ENCODE measurements at regions not wholly inside any gene's neighbourhood (a gene's known extent, or its start where the extent isn't known, plus 50 kb on each side); places are given as distances from the start of the nearest gene placed in this dataset.

GRCh38 chr13:109647699-109648098 lies 138.7 kb downstream of the IRS2 start:
- Histone ChIP-seq H3K4me3 (ENCODE audit: low read depth, low read length) (no peak overlapping the region), H3K27me3 (ENCODE audit: control insufficient read depth, insufficient read depth, low read length) (no peaks in the 10 kb centered on the region), H3K36me3 (ENCODE audit: control insufficient read depth, insufficient read depth, low read length) (no peaks in the 10 kb centered on the region)
- DNase-seq (ENCODE audit: low read depth), result no peak
- TF ChIP-seq, protein P1, sequence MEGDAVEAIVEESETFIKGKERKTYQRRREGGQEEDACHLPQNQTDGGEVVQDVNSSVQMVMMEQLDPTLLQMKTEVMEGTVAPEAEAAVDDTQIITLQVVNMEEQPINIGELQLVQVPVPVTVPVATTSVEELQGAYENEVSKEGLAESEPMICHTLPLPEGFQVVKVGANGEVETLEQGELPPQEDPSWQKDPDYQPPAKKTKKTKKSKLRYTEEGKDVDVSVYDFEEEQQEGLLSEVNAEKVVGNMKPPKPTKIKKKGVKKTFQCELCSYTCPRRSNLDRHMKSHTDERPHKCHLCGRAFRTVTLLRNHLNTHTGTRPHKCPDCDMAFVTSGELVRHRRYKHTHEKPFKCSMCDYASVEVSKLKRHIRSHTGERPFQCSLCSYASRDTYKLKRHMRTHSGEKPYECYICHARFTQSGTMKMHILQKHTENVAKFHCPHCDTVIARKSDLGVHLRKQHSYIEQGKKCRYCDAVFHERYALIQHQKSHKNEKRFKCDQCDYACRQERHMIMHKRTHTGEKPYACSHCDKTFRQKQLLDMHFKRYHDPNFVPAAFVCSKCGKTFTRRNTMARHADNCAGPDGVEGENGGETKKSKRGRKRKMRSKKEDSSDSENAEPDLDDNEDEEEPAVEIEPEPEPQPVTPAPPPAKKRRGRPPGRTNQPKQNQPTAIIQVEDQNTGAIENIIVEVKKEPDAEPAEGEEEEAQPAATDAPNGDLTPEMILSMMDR (IDR thresholded peaks at IDR 0.05; ENCODE audit: insufficient read depth, low read length, poor library complexity, severe bottlenecking), result no peak

GRCh38 chr13:109647053-109647452 lies 139.3 kb downstream of the IRS2 start:
- no peaks in the 10 kb centered on the region for H3K36me3 ChIP-seq (ENCODE audit: control insufficient read depth, insufficient read depth, low read length)
- no peak for DNase-seq (ENCODE audit: low read depth)
- TF ChIP-seq, protein P1 (IDR thresholded peaks at IDR 0.05; ENCODE audit: insufficient read depth, low read length, poor library complexity, severe bottlenecking), result no peak
- no peaks in the 10 kb centered on the region for H3K27me3 ChIP-seq (ENCODE audit: control insufficient read depth, insufficient read depth, low read length)
- no peak overlapping the region for H3K4me3 ChIP-seq (ENCODE audit: low read depth, low read length)

DNA sequence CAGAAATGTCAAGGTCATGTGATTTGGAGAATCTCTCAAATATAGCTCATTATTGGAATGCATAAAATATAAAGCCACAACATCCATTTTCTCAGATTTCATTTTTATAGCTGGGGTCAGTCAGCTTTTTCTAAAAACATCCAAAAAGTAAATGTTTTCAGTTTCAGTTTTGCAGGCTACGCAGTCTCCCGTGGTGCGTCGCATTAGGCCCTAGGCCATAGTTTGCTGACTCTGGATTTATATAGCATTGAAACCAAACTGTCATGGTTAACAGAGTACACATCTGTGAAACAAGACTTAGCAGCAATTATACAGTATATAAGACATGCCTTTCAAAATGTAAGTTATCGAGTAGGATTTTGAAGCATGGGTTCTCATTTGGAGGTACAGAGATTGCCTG lies 140.0 kb downstream of the IRS2 start:
- Histone ChIP-seq H3K4me3 (ENCODE audit: low read depth, low read length) (no peak overlapping the region), H3K27me3 (ENCODE audit: control insufficient read depth, insufficient read depth, low read length) (no peaks in the 10 kb centered on the region), H3K36me3 (ENCODE audit: control insufficient read depth, insufficient read depth, low read length) (no peaks in the 10 kb centered on the region)
- TF ChIP-seq, protein P1 (IDR thresholded peaks at IDR 0.05; ENCODE audit: insufficient read depth, low read length, poor library complexity, severe bottlenecking), result no peak
- no peak for DNase-seq (ENCODE audit: low read depth)

DNA sequence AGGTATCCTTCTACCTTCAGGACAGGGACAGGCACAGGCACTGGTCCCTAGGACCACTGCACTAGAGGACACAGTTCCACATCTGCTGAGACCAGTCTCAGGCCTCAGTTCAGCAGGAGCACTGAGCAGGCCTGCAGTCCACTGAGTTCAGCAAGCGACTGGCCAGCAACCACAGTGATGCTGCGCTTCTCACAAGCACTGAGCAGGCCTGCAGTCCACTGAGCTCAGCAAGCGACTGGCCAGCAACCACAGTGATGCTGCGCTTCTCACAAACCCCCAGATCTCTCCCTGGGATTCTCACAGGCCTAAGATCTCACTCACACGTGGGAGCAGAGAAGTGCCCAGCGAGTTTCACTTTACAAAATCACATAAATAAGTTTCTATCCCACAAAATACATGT lies 140.6 kb downstream of the IRS2 start:
- Histone ChIP-seq H3K36me3 (ENCODE audit: control insufficient read depth, insufficient read depth, low read length) (no peaks in the 10 kb centered on the region), H3K4me3 (ENCODE audit: low read depth, low read length) (no peak overlapping the region), H3K27me3 (ENCODE audit: control insufficient read depth, insufficient read depth, low read length) (no peaks in the 10 kb centered on the region)
- TF ChIP-seq, protein P1 (IDR thresholded peaks at IDR 0.05; ENCODE audit: insufficient read depth, low read length, poor library complexity, severe bottlenecking), result no peak
- DNase-seq (ENCODE audit: low read depth), result no peak

- no peak overlapping the region for H3K4me3 ChIP-seq (ENCODE audit: low read depth, low read length)
- H3K36me3 ChIP-seq (ENCODE audit: control insufficient read depth, insufficient read depth, low read length), result no peaks in the 10 kb centered on the region
- no peaks in the 10 kb centered on the region for H3K27me3 ChIP-seq (ENCODE audit: control insufficient read depth, insufficient read depth, low read length)
- TF ChIP-seq, protein P1 (IDR thresholded peaks at IDR 0.05; ENCODE audit: insufficient read depth, low read length, poor library complexity, severe bottlenecking), result no peak
- DNase-seq (ENCODE audit: low read depth), result no peak
Measured at GRCh38 chr13:109644956-109645355, 141.4 kb downstream of the IRS2 start.

- no peak for DNase-seq (ENCODE audit: low read depth)
- Histone ChIP-seq H3K27me3 (ENCODE audit: control insufficient read depth, insufficient read depth, low read length) (no peaks in the 10 kb centered on the region), H3K4me3 (ENCODE audit: low read depth, low read length) (no peak overlapping the region), H3K36me3 (ENCODE audit: control insufficient read depth, insufficient read depth, low read length) (no peaks in the 10 kb centered on the region)
- TF ChIP-seq, protein P1 (IDR thresholded peaks at IDR 0.05; ENCODE audit: insufficient read depth, low read length, poor library complexity, severe bottlenecking), result no peak
Measured at GRCh38 chr13:109644069-109644750, 142.2 kb downstream of the IRS2 start.
